GM18519 (cell line): ENCODE measurements at regions not wholly inside any gene's neighbourhood (a gene's known extent, or its start where the extent isn't known, plus 50 kb on each side); places are given as distances from the start of the nearest gene placed in this dataset.
A peak's percentile ranks its signal among the peaks of the same experiment; 100 is the strongest.
"Not testable (repeated sequence)": the region's sequence is repeated elsewhere in the genome, so short reads cannot be mapped to it uniquely, and the experiment has no call there.

Experiments
- ATAC-seq: cut with Tn5 transposase; IDR thresholded peaks from one replicate; pipeline ENCODE4 v1.9.1; 2021; ENCODE audit warnings: mild to moderate bottlenecking, moderate library complexity; ENCODE audit not compliant: unreplicated experiment, low FRiP score

DNA sequence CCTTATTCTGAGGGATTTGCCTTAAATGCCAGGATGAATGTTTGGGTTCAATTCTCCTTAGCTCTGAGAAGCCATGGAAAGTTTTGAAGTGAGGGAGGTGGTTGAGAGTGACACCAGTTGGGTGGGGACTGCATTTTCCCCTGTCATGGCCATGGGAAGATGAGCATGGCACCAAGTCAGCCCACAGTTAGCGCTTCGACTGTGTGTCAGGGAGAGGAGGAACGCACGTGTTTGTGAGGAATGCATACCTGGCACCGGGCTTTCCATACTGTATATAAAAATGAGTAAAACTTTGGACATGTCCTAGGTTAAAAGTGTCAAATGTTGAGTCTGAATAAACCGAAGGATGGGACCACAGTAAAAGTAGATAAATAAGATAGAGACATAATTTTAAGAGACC lies 187.5 kb upstream of the KL start:
- ATAC-seq = no peak

DNA sequence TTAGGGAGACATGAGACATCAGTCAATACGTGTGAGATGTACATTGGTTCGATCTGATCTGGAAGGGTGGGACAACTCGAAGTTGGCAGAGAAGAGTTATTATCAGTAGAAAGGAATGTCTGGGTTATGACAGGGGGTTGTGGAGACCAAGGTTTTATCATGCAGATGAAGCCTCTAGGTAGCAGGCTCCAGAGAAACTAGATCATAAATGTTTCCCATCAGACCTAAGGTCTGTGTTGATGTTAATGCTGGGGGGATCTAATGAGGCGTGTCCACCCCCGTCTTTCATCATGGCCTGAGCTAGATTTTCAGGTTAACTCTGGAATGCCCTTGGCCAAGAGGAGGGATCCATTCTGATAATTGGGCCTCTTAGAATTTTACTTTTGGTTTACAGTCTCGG lies 187.0 kb upstream of the KL start:
- no peak for ATAC-seq

DNA sequence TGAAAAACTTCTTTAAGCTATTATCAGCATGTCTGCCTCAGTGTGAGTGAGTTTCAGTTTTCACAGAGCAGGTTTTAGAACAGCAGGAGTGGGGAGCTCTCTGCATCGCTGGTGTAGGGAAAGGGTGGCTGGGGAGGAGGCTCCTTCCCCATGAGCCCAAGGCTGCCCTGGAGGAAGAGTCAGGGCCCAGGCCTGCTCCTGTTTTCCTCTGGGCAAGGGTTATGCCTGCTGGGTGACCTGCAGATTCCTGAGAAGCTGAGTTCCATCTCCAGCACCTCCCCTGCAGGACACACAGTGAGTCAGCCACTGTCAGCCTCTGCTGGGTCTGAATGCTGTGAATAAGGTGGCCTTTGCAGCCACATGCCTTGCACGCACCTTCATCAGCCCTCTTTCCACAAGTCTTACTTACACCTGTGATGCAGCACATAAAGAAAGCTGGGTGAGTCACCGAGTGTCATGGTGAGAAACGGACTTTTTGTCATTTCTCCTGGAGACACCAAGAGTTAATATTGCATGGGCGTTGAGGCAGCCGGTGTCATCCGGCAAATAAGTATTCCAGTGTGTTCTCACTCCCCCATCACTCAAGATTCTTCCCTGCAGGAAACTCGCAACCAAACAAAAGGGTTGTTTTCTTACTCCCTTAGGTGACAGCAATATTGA lies 186.4 kb upstream of the KL start:
- ATAC-seq = no peak

DNA sequence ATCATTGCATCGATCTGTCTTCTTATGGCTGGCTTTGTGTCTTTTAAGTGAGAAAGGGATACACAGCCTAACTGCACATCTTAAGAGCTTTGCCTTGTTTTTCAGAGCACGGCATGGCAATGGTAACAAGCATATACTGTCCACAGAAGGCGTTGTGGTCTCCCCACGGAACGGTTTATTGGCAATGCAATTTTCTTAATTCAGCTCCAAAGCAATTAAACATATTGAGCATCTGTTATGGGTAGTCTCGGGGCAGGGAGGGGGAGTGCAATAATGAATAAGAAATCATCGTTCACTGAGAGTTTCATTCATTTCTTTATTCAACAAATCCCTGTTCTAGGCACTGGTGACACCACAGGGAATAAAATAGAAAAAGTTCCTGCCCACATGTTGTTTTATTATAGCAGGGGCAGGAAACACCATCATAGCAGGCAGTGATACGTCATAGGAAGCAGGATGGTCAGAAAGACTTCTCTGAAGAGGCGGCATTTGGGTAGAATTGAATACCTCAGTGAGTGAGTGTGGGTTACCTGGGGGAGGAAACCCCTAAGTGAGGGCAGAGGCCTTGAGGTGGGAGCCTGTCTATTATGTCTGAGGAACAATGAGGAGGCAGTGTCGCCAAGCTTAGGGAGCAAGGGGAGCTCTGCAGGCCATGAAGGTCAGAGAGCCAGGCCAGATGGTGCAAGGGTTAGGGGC lies 185.7 kb upstream of the KL start:
- no peak for ATAC-seq

DNA sequence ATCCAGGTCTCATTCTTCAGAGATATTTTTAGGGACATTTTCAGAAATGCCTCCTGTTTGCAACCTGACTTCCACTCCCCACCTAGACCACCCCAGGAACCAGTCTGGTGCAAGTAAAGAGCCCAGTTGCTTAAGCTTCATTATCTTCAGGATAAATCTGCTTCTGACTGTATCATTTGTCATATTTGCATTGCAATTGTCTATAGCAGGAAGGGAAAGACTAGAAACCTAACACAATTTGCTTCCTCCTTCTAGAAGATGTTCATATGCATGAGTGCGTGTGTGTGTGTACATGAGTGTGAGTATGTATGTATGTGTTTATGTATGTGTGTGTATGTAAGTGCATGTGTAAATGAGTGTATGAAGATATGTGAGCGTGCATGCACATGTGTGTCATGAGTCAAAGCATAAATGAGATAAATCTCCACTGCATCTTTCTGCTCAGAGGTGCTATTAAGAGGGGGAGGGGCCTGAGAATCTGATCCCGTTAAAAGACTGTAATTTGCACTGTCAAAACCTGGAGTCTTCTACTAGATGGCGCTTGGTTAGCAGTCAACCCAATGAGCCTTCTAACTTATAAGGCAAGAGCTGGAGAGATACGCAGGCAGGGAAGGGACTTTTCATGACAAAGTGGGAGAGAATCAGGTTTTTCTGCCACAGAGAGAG lies 178.8 kb upstream of the KL start:
- ATAC-seq = no peak

DNA sequence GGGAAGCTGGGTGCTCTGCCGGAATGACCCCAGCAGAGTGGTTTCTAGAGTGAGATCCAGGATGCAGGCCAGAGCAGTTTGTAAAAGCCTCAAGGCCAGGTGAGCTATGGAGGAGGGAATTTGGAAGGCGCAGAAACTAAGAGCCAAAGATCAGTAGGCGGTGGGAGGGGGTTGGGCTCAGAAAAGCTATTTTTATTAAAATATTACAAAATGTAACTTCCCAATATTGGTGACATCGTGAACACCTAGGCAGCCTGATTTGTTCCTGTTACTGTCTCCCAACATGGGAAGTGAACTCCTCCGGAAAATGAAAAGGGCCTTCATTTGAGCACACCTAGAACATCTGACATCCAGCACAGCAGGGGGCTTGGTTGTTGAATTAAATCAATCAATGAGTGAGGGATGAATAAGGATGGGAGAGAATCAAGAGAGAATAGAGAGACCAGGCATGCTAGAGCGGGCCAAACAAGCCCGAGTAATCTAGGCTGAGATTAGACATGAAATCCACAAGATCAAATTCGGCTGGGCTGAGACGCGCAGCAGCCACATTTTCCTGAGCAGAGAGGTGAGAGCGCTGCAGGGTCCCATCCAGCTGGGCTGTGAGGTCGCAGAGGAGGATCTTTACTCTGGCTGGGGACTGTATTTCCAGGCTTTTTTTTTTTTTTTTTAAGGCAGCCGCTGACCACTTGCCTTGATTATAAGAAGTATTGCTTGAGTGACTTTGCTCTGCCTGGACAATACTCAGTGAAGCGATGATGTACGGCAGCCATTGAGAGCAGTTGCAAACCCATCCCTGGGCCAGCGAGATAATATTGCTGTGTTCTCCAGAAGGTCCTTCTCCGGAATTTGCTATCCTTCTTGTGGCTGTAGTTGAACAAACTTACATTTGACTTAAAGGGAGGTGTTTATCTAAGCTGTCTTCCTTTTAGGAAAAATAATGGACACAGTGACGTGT lies 178.0 kb upstream of the KL start:
- ATAC-seq = no peak

DNA sequence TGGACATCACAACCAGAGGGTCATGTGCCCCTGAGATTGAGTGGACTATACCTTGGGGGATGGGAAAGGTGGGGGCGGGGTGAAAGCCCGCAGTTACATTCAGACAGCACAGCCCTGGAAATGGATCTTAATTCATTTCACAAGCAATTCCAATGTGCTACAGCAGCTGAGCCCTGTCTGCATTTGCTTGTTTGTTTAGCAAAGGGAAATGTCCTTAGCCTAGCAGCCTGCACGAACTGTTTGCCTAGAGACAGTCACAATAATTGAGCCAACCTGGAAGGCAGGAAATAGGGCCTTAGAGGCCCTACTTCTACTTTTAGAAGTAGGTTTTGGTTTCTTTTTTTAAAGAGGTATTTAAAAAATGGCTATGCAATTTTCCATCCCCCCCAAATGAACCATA lies 177.3 kb upstream of the KL start:
- ATAC-seq = peak; percentile 70

DNA sequence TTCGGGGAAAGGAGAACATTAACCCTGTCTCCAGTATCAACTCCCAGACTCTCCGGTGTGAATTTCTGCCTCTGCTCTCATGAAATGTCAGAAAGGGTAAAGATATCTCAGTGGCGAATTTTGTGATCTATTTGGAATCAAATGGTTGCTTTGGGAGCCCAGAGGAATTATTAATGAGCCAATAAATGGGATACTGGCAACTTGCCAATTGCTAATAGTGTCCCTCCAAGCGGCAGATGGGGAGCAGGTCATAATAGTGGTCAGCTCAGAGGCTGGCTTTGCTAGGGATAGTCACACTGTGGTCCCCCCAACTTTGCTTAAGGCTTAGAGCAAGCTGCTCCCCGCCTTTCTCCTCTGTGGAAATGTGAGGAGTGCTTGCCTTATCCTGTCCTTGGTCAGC lies 176.1 kb upstream of the KL start:
- no peak for ATAC-seq

DNA sequence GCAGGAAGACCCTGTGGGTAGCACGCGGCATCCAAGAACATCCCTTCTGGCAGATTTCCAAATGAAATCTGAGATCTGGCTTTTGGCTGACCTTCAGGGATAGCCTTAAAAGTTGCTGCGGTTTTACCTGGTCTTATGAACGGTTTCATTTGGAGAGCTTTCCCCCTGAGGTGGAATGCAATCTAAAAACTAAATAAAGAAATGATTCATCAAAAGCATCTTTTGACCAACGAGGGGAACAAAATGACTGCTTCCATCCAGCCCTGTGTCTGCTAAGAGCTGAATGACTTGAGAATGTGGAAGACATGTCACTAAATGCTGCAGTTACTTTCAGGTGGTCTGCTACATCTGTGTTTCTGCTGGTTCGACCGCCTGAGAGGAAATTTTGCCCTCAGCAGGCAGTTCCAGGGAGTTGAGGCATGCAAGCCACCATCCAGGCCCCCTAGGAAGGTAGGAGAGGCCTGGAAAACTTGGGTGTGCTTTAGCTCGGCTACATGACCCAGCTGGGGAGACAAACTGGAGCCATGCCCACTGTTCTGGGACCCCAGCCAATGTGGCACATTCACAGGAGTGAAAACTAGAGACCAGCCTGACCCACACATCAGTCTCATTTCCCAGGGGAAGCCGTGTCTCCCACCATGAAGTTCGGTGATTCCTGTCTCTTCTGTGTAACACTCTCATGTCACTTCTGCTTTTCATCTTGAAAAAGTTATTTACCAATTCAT lies 175.1 kb upstream of the KL start:
- peak; percentile 45 for ATAC-seq

DNA sequence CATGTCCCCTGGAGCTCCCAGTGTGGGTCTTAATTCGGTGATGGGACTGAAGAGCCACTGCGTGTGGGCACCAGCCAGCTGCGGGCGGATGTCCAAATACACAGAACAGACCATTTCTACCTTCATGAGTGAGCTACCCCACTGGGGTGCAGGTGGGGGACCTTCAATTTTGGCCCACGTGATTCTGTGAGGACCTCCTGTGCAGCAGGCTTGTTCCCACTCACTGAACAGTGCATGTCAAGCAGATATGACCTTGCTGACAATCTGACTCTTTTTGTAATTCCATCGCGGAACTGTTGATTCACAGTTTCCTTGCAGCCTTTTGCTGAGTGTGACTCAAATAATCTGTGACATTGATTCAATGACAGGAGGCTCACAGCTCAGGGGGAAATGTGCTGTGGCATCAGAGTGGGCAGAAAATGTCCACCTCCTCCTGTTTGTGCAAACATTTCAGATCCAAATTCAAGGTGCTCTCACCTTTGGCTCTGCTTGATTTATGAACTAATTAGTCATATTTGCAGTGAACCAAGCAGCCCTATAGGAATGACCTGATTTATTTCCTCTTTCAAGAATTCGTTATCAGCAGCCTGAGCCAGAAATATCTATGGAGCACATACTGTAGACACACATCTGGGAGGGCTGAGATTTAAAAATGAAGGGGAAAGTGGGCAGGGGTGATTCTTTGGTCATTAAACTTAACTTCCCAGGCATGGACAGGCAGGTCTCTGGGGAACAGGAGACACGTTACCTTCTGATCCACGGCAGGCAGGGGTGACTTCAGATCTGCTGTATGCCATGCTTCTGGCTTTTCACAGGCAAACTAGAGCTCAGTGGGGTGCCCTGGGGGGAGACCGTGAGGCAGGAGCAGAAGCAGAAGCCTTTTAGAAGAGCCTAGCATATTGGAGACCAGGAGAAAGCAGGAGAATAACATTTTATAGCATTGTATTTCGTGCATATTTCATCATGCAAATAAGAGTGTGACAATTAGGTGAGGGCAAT lies 170.0 kb upstream of the KL start:
- no peak for ATAC-seq

DNA sequence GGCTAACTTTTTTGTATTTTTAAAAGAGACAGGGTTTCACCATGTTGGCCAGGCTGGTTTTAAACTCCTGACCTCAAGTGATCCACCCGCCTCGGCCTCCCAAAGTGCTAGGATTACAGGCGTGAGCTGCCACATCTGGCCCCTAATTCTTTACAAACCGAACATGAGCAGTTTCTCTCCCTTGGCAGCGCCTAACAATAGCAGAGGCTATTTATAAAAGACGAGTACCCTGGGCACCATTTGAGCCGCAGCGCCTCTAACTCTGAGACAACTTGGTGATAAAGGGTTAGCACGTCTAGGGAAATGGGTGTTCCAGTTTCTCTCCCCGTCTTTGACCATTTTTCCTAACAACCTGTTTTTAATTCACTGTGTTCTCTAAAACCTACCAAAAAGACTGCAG lies 168.2 kb upstream of the KL start:
- ATAC-seq = not testable (repeated sequence)

DNA sequence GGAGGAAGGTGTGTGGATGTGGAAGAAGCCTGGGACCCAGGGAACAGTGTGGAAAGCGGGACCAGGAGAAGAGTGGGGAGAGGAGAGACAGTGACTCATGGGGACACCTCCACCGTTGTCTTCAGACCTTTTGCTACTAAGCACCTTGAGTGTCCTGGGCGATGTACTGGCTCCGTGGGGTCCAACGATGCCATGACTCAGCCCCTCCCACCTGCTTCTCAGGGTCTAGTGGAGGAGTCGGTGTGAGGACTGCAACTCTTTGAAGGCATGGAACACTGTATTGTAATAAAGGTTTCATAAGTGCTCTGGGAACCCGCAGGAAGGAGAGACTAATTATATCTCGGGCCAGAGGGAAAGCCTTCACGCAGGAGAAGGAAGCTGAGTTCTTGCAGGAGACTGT lies 166.9 kb upstream of the KL start:
- no peak for ATAC-seq

DNA sequence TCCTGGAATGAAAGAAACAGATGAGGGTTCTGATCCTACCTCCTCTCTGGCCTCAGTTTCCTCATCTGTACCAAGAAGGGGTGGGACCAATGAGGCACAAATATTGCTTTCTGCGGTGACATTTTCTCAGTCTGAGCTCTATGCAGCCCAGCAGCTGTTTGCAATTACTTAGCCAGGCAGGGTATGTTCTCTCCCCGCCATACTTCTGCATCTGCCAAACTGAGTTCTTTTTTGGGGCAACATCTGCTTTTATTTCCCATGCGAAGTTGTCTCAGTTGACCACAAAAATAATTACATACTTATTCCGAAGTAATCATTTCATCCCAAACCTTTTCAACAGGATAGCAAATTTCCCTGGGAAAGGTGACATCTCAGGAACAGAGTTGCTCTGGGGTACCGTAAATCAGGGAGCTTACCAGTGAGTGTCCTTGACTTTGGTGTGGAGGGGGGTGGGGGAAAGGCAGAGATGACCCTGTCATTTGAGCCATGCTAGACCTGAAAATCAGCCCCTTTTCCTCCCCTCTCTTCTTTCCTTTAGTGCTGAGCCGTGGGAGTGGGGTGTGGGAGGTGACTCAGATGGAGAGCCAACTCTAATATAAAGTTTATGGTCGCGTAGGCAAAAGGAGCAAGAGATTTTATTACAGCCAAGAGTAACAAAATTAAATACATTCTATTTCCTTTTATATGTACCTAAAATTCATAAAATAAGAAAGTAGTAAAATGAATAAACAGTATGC lies 165.7 kb upstream of the KL start:
- no peak for ATAC-seq

DNA sequence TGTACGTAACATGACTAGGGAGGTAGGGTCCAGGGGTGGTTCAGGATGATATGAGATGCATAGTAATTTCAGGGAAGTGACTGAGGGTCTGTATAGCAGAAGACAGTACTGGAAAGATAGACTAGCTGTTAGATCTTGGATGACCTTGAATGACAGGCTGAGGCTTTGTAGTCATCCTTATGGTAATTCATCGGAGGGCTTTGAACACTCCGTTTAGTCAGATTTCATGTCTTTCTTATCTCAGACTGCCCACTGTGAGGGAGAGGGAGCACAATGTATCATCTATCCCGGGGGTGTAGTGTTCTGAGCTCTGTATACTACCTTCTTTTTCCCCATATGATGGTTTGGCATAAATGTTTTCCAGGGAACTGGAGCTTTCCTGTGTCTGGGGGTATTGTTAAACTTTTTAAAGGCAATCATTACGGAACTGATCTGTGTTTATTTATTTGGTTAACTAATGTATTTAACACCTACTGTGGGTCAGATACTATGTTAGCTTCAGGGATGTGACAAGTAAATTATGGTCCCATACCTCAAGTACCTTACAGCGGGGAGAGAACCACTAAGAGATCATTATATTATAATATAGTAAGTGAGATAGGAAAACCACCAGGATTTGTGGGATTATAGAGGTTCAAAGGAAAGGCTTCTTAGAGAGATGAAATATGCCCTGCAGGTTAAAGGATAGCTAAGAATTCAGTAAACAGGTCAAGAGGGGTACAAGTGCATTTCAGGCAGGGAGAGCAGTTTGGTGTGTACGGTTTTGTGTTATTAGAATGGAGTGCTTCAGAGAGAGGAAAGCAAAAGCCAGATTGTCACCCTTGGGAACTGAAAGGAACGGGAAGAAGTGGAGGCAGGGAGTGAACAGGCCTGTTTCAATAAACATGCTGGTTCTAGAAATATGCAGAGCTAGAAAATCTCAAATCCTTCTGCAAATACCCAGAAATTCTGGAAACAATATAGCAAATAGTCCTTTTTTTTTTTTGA lies 164.8 kb upstream of the KL start:
- ATAC-seq = no peak

DNA sequence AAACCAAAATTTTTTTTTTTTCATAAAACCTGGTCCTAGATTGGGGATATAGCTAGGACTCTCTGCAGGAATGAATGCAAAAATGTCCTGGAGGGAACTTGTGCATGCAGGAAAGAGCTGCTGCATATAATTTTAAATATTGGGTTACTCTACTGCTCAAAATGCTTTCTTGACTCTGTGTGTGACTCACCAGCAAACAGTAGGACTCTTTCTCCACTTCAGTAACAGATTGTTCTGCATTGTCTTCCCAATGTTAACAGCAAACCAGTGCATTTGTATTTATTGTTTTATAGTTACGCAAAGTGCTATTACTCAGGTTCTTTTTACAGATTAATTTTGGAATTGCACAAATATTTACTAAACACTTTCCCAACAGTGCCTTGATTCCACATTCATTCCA lies 163.7 kb upstream of the KL start:
- no peak for ATAC-seq

DNA sequence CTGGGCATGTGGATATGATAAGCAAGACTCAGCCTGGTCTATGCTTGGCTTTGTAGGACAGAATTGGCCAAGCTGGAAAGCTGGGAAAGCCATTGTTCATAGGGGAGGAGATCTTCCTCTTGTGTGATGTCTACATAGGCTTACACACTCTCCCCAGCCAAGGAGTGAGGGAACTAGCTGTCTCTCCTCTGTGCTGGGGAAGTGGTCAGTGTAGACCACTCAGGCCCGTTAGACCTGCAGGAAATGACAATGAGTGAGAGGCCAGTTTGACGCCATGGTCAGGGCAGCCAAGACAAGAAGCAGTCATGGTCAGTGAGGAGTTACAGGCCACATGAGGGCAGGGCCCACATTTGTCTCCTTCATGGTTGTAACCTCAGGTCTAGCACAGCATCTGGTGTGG lies 159.1 kb upstream of the KL start:
- ATAC-seq = no peak

DNA sequence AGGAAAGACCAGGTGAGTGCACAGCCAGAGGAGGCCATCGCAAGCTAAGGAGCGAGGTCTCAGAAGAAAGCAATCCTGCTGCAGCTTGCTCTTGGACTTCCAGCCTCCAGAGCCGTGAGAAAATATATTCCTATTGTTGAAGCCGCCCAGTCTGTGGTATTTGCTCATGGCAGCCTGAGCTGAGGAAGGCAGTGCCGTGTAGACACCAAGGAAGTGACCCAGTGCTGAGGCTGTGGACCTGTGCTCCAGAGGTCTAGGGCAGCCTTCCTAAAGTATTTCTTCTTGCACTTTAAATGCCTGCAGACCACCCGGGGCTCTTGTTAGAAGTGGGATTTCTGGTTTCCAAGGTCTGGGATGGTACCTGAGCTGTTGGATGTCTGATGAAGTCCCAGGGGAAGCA lies 158.5 kb upstream of the KL start:
- ATAC-seq = no peak
